Erythroblast (primary cell): ENCODE measurements at regions not wholly inside any gene's neighbourhood (a gene's known extent, or its start where the extent isn't known, plus 50 kb on each side); places are given as distances from the start of the nearest gene placed in this dataset.
A peak's percentile ranks its signal among the peaks of the same experiment; 100 is the strongest.
"Not testable (repeated sequence)": the region's sequence is repeated elsewhere in the genome, so short reads cannot be mapped to it uniquely, and the experiment has no call there.

Source experiments
- DNase-seq, 2 experiments: peaks; one replicate each; lab custom pipeline; 2025; lab: John Stamatoyannopoulos, UW
- GATA1 ChIP-seq: IDR thresholded peaks from 2 replicates; pipeline ENCODE4 v1.6.1; 2011; ENCODE audit warnings: low read depth, mild to moderate bottlenecking, control low read depth, low read length, moderate library complexity
- POLR2A ChIP-seq: IDR thresholded peaks from 2 replicates; pipeline ENCODE4 v1.6.1; 2011; ENCODE audit warnings: mild to moderate bottlenecking, low read length

GRCh38 chr14:59116984-59117415, 71.5 kb upstream of the DAAM1 start:
- no peak for TF ChIP-seq GATA1
- TF ChIP-seq POLR2A, result no peak
- no peak for DNase-seq

- TF ChIP-seq GATA1 (no peak), POLR2A (no peak)
- no peak for DNase-seq
These were observed 70.5 kb upstream of the DAAM1 start for GRCh38 chr14:59117754-59118528.

- DNase-seq, result no peak
These were observed 67.5 kb upstream of the DAAM1 start for GRCh38 chr14:59120921-59121320.

GRCh38 chr14:59123531-59123930, 64.9 kb upstream of the DAAM1 start:
- DNase-seq, result no peak
- TF ChIP-seq POLR2A (no peak), GATA1 (no peak)

More at GRCh38 chr14:59120921-59121320, 67.5 kb upstream of the DAAM1 start:
- TF ChIP-seq POLR2A (no peak), GATA1 (no peak)

GRCh38 chr14:59123975-59124374, 64.5 kb upstream of the DAAM1 start:
- TF ChIP-seq GATA1 (no peak), POLR2A (no peak)
- DNase-seq, result no peak

GRCh38 chr14:59125156-59125555, 63.3 kb upstream of the DAAM1 start:
- TF ChIP-seq POLR2A, result no peak
- no peak for TF ChIP-seq GATA1
- DNase-seq, result no peak

GRCh38 chr14:59126714-59127436, 61.6 kb upstream of the DAAM1 start:
- DNase-seq, result peak; percentile 62 to 76
- TF ChIP-seq GATA1 (no peak), POLR2A (no peak)

- TF ChIP-seq GATA1 (no peak), POLR2A (no peak)
- no peak for DNase-seq
These were observed 61.1 kb upstream of the DAAM1 start for GRCh38 chr14:59127437-59127732.

- no peak for DNase-seq
- TF ChIP-seq POLR2A (no peak), GATA1 (no peak)
These were observed 58.0 kb upstream of the DAAM1 start for GRCh38 chr14:59130462-59130861.

- DNase-seq, result no peak
- TF ChIP-seq POLR2A, result no peak
- TF ChIP-seq GATA1, result no peak
These were observed 56.3 kb upstream of the DAAM1 start for GRCh38 chr14:59131938-59132795.

- TF ChIP-seq GATA1 (no peak), POLR2A (no peak)
- no peak for DNase-seq
These were observed 55.5 kb upstream of the DAAM1 start for GRCh38 chr14:59132796-59133494.

- DNase-seq, result no peak
- TF ChIP-seq GATA1 (no peak), POLR2A (no peak)
These were observed 54.8 kb upstream of the DAAM1 start for GRCh38 chr14:59133709-59134108.

GRCh38 chr14:59134307-59134706, 54.2 kb upstream of the DAAM1 start:
- TF ChIP-seq POLR2A (no peak), GATA1 (no peak)
- DNase-seq, result no peak

- DNase-seq, result no peak
- TF ChIP-seq GATA1, result no peak
- TF ChIP-seq POLR2A, result no peak
These were observed 51.2 kb upstream of the DAAM1 start for GRCh38 chr14:59137256-59137655.

GRCh38 chr14:59138576-59138975, 49.9 kb upstream of the DAAM1 start:
- not testable (repeated sequence) for DNase-seq
